ENCODE measurements at regions not wholly inside any gene's neighbourhood (a gene's known extent, or its start where the extent isn't known, plus 50 kb on each side); places are given as distances from the start of the nearest gene placed in this dataset.
A peak's percentile ranks its signal among the peaks of the same experiment; 100 is the strongest.

DNA sequence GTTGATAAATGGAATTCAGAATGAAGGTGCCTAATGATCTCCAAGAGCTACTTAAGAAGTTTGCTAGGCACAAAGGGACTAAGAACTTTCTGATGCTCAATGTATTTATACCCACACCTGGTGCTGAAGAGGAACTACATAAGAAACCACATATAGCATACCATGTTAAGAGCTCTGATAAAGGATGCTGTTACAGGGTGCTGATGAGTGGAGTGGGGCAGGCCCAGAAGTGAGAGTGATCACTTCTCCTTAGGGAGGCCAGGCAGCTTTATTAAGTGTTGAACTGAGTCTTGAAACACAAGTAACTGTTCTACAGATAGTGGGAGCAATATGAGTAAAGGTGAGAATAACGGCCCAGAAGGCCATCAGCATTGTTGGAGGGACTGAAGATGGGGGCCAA, 68.3 kb upstream of the CHRDL1 start:
- no peak for DNase-seq (ENCODE audit: low read depth in 2 of 3, low spot score in 2 of 3)

DNA sequence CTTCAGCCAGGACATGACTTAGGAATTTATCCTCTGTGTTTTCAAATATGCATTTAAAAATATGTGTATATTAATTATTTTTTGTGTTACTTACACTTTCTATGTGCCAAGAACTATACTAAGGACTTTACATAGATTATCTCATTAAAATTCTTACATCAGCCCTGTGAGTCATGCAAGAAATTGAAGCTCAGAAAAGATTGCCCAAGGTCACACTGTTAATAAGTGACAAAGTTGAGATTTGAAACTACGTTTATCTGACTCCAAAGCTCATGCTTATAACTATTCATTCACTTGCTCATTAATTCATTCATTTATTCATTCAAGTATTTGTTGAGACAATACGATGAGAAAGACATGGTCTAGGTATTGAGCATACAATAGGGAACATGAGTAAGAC, 62.9 kb upstream of the CHRDL1 start:
- no peak for DNase-seq (ENCODE audit: low read depth in 2 of 3, low spot score in 2 of 3)

DNA sequence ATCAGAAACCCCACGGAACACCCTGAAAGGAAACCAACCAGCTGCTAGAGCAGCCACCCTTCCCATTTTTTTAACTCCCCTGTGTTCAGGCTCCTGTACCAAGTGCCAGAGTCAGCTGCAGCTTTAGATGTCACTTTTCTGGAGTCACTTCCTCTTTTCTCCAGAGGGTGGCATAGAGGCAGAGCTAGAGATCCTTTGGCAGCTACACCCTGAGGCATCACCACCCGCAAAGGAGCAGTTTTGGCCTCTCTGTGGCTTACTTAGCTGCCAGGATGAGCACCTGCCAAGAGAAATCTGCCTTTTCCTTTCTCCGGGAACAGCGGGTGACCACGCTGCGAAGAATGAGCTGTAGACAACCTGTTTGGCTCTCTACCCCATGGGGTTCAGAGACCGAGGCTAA, 58.0 kb upstream of the CHRDL1 start:
- DNase-seq (ENCODE audit: low read depth in 2 of 3, low spot score in 2 of 3) = peak in 2 of 3 donors; percentile 14 to 56

DNA sequence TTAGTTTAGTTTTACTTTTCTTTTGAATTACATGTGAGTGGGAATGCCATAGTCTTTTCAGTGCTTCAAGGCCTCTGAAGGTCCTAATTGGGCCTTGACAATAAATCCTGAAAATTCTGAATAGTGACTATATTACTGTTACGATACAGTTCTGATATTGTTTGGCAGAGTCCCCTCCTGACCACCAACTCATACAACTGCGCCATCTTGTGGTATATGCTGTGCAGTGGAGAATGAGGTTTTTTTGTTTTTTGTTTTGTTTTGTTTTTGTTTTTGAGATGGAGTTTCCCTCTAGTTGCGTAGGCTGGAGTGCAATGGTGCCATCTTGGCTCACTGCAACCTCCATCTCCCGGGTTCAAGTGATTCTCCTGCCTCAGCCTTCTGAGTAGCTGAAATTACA, 56.6 kb upstream of the CHRDL1 start:
- peak in 2 of 3 donors; percentile 9 to 43 for DNase-seq (ENCODE audit: low read depth in 2 of 3, low spot score in 2 of 3)

DNA sequence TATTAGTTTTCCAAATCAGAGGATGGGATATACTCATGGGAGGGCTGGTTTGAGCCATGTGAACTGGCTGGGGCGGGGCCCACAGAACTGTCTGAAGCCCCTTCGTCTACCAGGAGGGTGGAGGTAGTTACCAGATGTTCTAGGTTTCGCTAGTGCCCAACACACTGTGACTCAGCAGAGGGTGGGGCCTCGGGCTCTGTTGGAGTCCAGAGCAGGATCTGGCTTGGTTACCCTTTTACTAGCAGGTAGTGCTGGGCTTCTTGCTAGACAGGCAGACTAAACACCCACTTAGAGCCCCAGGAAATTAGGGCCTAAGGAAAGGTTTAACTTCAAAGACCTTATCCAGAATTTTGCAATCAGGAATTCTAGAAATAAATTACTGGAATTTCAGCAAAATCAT, 56.2 kb upstream of the CHRDL1 start:
- DNase-seq (ENCODE audit: low read depth in 2 of 3, low spot score in 2 of 3) = no peak

DNA sequence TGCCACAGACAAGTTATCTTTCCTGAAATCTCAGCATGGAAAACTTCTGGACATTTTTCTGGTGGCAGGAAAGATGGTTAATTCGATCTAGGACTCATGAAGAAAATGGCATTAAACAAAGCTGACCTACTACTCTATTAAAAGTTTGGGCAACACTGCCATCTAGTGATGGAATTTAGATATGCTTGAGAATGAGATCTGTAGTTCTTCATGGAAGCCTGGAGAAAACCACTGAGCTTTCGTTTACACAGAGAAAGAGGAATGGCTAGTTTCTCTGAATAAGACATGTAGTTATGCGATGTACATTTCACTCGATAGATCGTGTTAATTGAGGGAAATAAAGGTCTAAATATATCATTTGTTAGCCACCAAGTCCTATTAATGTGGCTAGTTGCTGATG, 51.7 kb upstream of the CHRDL1 start:
- peak in 2 of 3 donors; percentile 36 to 79 for DNase-seq (ENCODE audit: low read depth in 2 of 3, low spot score in 2 of 3)

DNA sequence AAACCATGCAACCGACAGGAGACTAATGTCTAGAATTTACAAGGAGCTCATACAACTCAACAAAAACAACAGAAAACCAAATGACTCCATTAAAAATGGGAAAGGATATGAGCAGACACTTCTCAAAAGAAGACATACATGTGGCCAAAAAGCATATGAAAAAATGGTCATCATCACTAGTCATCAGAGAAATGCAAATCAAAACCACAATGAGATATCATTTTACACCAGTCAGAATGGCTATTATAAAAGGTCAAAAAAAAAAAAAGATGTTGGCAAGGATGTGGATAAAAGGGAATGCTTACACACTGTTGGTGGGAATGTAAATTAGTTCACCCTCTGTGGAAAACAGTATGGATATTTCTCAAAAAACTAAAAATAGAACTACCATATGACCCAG, 50.5 kb upstream of the CHRDL1 start:
- DNase-seq (ENCODE audit: low read depth in 2 of 3, low spot score in 2 of 3) = no peak

All from hematopoietic multipotent progenitor cell (in vitro differentiated cells).